ENCODE measurements at regions not wholly inside any gene's neighbourhood (a gene's known extent, or its start where the extent isn't known, plus 50 kb on each side); places are given as distances from the start of the nearest gene placed in this dataset.

DNA sequence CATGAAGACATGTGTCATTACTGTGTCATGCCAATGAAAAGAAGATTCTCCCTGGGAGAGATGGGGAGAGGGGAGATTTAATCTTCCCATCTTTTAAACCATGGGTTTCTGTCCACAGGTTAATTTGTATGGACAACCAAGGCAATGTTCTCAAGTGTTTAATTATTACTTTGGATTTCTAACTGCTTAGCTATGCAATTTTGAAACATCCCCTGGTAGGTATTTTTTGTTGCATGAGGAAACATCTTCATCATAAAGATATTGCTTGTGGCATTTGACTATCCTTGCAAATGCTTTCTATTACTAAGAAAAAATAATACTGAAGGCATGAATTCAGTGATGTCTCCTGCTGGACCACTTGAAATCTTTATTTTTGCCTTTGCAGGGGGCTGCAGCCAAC lies 326.6 kb upstream of the TPM1 start:
- TF ChIP-seq EP300 (IDR thresholded peaks at IDR 0.05) (no peak), POLR2A (IDR thresholded peaks at IDR 0.05) (no peak), CTCF (IDR thresholded peaks at IDR 0.05) (no peak), POLR2AphosphoS5 (IDR thresholded peaks at IDR 0.05) (no peak)
- DNase-seq = no peak
- Histone ChIP-seq H3K4me1 (no peaks in the 10 kb centered on the region), H3K9me3 (no peaks in the 10 kb centered on the region), H3K27me3 (no peaks in the 10 kb centered on the region), H3K27ac (no peak overlapping the region), H3K4me3 (no peak overlapping the region), H3K36me3 (peaks cover 16 to 88% (median 79%) of the 10 kb centered on the region in 4 donors)
- intact Hi-C loops (cut with DNase I; ENCODE audit: low total_unique reads) = no loop called here

DNA sequence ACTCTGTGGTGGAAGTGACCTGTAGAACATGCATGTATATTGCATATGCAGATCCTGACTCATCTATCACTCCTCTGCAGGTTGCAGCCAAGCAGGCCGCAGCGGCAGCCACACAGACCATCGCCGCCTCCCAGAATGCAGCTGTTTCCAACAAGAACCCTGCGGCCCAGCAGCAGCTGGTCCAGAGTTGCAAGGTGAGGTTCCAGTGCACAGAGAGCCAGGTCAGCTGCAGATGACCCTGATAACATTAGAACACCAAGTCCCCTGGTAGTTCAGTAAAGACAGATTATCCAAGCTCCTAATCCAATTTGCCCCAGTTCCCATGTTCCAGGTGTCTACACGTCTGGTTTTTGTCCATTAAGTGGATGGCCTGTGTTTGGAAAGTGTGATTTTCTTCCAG lies 325.1 kb upstream of the TPM1 start:
- DNase-seq = no peak
- no peak overlapping the region for H3K27ac ChIP-seq
- peaks cover 19 to 80% (median 71%) of the 10 kb centered on the region in 4 donors for H3K36me3 ChIP-seq
- no peak overlapping the region for H3K4me3 ChIP-seq
- TF ChIP-seq EP300 (IDR thresholded peaks at IDR 0.05) = no peak
- no peak for TF ChIP-seq POLR2AphosphoS5 (IDR thresholded peaks at IDR 0.05)
- TF ChIP-seq CTCF (IDR thresholded peaks at IDR 0.05) = no peak
- no peak for TF ChIP-seq POLR2A (IDR thresholded peaks at IDR 0.05)
- H3K4me1 ChIP-seq = no peaks in the 10 kb centered on the region
- no peaks in the 10 kb centered on the region for H3K27me3 ChIP-seq
- WGBS, 5 donors = 86 to 97% (median 94%) methylated on average over 6 of the region's 6 CpGs
- no peaks in the 10 kb centered on the region for H3K9me3 ChIP-seq
- intact Hi-C loops (cut with DNase I; ENCODE audit: low total_unique reads) = no loop called here

- no peaks in the 10 kb centered on the region for H3K4me1 ChIP-seq
- no peak overlapping the region for H3K27ac ChIP-seq
- H3K27me3 ChIP-seq = no peaks in the 10 kb centered on the region
- no peak for DNase-seq
- TF ChIP-seq EP300 (IDR thresholded peaks at IDR 0.05) (no peak), POLR2A (IDR thresholded peaks at IDR 0.05) (no peak), CTCF (IDR thresholded peaks at IDR 0.05) (no peak), POLR2AphosphoS5 (IDR thresholded peaks at IDR 0.05) (no peak)
- peaks cover 15 to 78% (median 73%) of the 10 kb centered on the region in 4 donors for H3K36me3 ChIP-seq
- no peaks in the 10 kb centered on the region for H3K9me3 ChIP-seq
- 84 to 96% (median 93%) methylated on average over 5 of the region's 5 CpGs for WGBS, 5 donors
- intact Hi-C loops (cut with DNase I; ENCODE audit: low total_unique reads) = no loop called here
- H3K4me3 ChIP-seq = no peak overlapping the region
These were observed 323.2 kb upstream of the TPM1 start for GRCh38 chr15:62719316-62719715.

DNA sequence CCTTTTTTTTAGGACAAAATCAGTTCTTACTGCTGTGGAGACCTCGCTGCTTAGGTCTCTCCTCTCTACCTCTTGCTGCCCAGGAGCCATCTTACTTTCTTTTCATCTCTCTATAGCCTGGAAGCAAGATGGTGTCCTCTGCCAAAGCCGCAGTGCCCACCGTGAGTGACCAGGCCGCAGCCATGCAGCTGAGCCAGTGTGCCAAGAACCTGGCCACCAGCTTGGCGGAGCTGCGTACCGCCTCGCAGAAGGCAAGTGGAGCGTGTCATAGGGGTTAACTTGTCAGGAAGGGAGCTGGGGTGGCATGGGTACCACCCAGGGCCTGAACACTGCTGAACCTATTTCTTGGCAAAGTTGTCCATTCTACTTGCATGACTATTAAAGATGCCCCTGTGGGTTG lies 320.3 kb upstream of the TPM1 start:
- Histone ChIP-seq H3K36me3 (peaks cover 11 to 84% (median 76%) of the 10 kb centered on the region in 4 donors), H3K27me3 (no peaks in the 10 kb centered on the region), H3K4me3 (no peak overlapping the region), H3K27ac (no peak overlapping the region), H3K9me3 (no peaks in the 10 kb centered on the region), H3K4me1 (no peaks in the 10 kb centered on the region)
- DNase-seq = no peak
- no peak for TF ChIP-seq POLR2AphosphoS5 (IDR thresholded peaks at IDR 0.05)
- TF ChIP-seq POLR2A (IDR thresholded peaks at IDR 0.05) = no peak
- no peak for TF ChIP-seq CTCF (IDR thresholded peaks at IDR 0.05)
- no peak for TF ChIP-seq EP300 (IDR thresholded peaks at IDR 0.05)
- 93 to 99% (median 97%) methylated on average over 8 to 9 of the region's 9 CpGs for WGBS, 5 donors
- intact Hi-C loops (cut with DNase I; ENCODE audit: low total_unique reads) = no loop called here
